Karpas-422 (cell line): ENCODE measurements at regions not wholly inside any gene's neighbourhood (a gene's known extent, or its start where the extent isn't known, plus 50 kb on each side); places are given as distances from the start of the nearest gene placed in this dataset.
"Not testable (repeated sequence)": the region's sequence is repeated elsewhere in the genome, so short reads cannot be mapped to it uniquely, and the experiment has no call there.

Experiments used
- DNase-seq: peaks from one replicate; pipeline ENCODE4 v3.0.0-alpha.2; 2015
- H2AFZ ChIP-seq: fragments of 200-600 bp; sonication (generic); 2 replicates; pipeline ENCODE4 v1.6.1; 2014; ENCODE audit warnings: antibody characterized with exemption, low read length, mixed read lengths
- H3K27ac ChIP-seq: fragments of 200-600 bp; sonication (generic); 2 replicates; pipeline ENCODE4 v1.5.1; 2014; ENCODE audit warnings: mild to moderate bottlenecking, low read length, moderate library complexity
- H3K27me3 ChIP-seq: fragments of 200-600 bp; sonication (generic); 2 replicates; pipeline ENCODE4 v1.6.1; 2014; ENCODE audit warnings: low read length, mixed read lengths
- H3K36me3 ChIP-seq: fragments of 200-600 bp; sonication (generic); 2 replicates; pipeline ENCODE4 v1.6.1; 2014; ENCODE audit warnings: low read length, mixed read lengths; ENCODE audit not compliant: insufficient read depth
- H3K4me1 ChIP-seq: fragments of 200-600 bp; sonication (generic); 2 replicates; pipeline ENCODE4 v1.6.1; 2014; ENCODE audit warnings: mild to moderate bottlenecking, low read length, mixed read lengths
- H3K4me2 ChIP-seq: fragments of 200-600 bp; sonication (generic); 2 replicates; pipeline ENCODE4 v1.6.1; 2014; ENCODE audit warnings: low read length, low read depth, mild to moderate bottlenecking; ENCODE audit not compliant: poor library complexity, severe bottlenecking
- H3K4me3 ChIP-seq: fragments of 200-600 bp; sonication (generic); 2 replicates; pipeline ENCODE4 v1.5.1; 2014; ENCODE audit warnings: mild to moderate bottlenecking, antibody characterized with exemption, low read length, mixed read lengths
- H3K79me2 ChIP-seq: fragments of 200-600 bp; sonication (generic); 2 replicates; pipeline ENCODE4 v1.6.1; 2014; ENCODE audit warnings: mild to moderate bottlenecking, low read length, mixed read lengths
- H3K9ac ChIP-seq: fragments of 200-600 bp; sonication (generic); 2 replicates; pipeline ENCODE4 v1.6.0; 2014; ENCODE audit warnings: low read length
- H3K9me2 ChIP-seq: fragments of 200-600 bp; sonication (generic), shearing (Covaris generic); replicated peaks from 2 replicates; pipeline ENCODE4 v1.6.0; 2014; ENCODE audit warnings: mild to moderate bottlenecking, low read length, moderate library complexity; ENCODE audit not compliant: insufficient read depth
- H3K9me3 ChIP-seq: fragments of 300-700, 200-600 bp; sonication (generic); 2 replicates; pipeline ENCODE4 v1.6.1; 2014; ENCODE audit warnings: low read length, mixed read lengths
- H4K20me1 ChIP-seq: fragments of 200-600 bp; sonication (generic); 2 replicates; pipeline ENCODE4 v1.6.1; 2014; ENCODE audit warnings: mild to moderate bottlenecking, antibody characterized with exemption, low read length, low read depth; ENCODE audit not compliant: insufficient read depth

GRCh38 chr11:23212807-23213206, 352.5 kb upstream of the CCDC179 start:
- no peak overlapping the region for H3K9ac ChIP-seq
- peaks cover 21% of the 10 kb centered on the region for H3K9me3 ChIP-seq
- H3K9me2 ChIP-seq, result no peaks in the 10 kb centered on the region
- H3K79me2 ChIP-seq, result no peaks in the 10 kb centered on the region
- H2AFZ ChIP-seq, result no peak overlapping the region
- no peaks in the 10 kb centered on the region for H3K4me1 ChIP-seq
- no peaks in the 10 kb centered on the region for H3K36me3 ChIP-seq
- DNase-seq, result no peak
- no peaks in the 10 kb centered on the region for H3K27me3 ChIP-seq
- H4K20me1 ChIP-seq, result no peaks in the 10 kb centered on the region
- no peak overlapping the region for H3K4me2 ChIP-seq
- H3K27ac ChIP-seq, result no peak overlapping the region
- no peak overlapping the region for H3K4me3 ChIP-seq

GRCh38 chr11:23217072-23217471, 356.8 kb upstream of the CCDC179 start:
- no peaks in the 10 kb centered on the region for H3K79me2 ChIP-seq
- H3K9me2 ChIP-seq, result no peaks in the 10 kb centered on the region
- H4K20me1 ChIP-seq, result no peaks in the 10 kb centered on the region
- no peaks in the 10 kb centered on the region for H3K27me3 ChIP-seq
- H3K9ac ChIP-seq, result no peak overlapping the region
- no peaks in the 10 kb centered on the region for H3K4me1 ChIP-seq
- H3K36me3 ChIP-seq, result no peaks in the 10 kb centered on the region
- DNase-seq, result no peak
- no peak overlapping the region for H2AFZ ChIP-seq
- no peak overlapping the region for H3K4me3 ChIP-seq
- H3K27ac ChIP-seq, result no peak overlapping the region
- H3K4me2 ChIP-seq, result no peak overlapping the region
- peaks cover 5% of the 10 kb centered on the region for H3K9me3 ChIP-seq

DNA sequence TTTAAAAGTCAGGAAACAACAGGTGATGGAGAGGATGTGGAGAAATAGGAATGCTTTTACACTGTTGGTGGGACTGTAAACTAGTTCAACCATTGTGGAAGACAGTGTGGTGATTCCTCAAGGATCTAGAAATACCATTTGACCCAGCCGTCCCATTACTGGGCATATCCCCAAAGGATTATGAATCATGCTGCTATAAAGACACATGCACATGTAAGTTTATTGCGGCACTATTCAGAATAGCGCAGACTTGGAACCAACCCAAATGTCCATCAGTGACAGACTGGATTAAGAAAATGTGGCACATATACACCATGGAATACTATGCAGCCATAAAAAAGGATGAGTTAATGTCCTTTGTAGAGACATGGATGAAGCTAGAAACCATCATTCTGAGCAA, 359.8 kb upstream of the CCDC179 start:
- H3K27ac ChIP-seq, H3K4me1 ChIP-seq, H3K27me3 ChIP-seq, H3K79me2 ChIP-seq, H3K9me2 ChIP-seq, H3K36me3 ChIP-seq, H3K9ac ChIP-seq, H4K20me1 ChIP-seq, H3K4me3 ChIP-seq, H2AFZ ChIP-seq, H3K9me3 ChIP-seq, H3K4me2 ChIP-seq, DNase-seq: not testable (repeated sequence)

- H3K36me3 ChIP-seq, result no peaks in the 10 kb centered on the region
- no peak overlapping the region for H3K4me2 ChIP-seq
- peaks cover 7% of the 10 kb centered on the region for H3K9me3 ChIP-seq
- H3K27ac ChIP-seq, result no peak overlapping the region
- no peaks in the 10 kb centered on the region for H3K27me3 ChIP-seq
- H2AFZ ChIP-seq, result no peak overlapping the region
- no peak for DNase-seq
- H3K9ac ChIP-seq, result no peak overlapping the region
- no peaks in the 10 kb centered on the region for H3K79me2 ChIP-seq
- no peak overlapping the region for H3K4me3 ChIP-seq
- H3K9me2 ChIP-seq, result no peaks in the 10 kb centered on the region
- H3K4me1 ChIP-seq, result no peaks in the 10 kb centered on the region
- no peaks in the 10 kb centered on the region for H4K20me1 ChIP-seq
These were observed 361.1 kb upstream of the CCDC179 start for GRCh38 chr11:23221366-23221765.

DNA sequence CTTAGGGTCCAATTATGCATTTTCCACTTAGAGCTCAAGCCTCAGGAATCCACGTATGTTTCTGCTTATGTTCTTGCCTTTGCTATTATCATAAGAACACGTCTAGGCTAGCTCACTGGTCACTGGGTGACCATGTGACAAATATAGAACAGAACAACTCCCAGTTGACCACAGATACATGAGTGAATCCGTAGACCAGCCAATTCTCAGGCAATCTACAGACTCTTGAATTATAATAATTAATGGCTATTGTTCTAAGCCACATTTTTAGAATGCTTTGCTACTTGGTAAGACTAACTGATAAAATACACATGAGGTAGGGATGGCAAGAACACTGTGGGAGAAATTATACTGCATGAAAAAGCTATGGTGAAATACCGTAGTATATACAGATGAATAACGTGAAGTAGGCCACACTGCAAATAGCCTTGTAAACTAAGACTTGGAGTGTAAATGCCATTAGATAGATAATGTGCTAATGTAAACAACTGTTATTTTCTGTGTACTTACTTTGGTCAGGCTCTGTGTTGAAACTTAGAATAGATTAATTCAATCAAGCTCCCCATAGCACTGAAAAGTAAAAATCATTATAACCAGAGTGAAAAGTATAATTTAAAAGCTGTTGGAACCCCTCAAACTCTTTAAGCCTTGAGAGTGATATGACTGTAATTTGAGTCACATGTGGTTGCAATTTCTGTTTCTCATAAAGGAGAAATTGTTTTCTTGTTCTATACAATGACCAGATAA, 366.2 kb upstream of the CCDC179 start:
- Histone ChIP-seq H3K36me3 (no peaks in the 10 kb centered on the region), H3K4me1 (no peaks in the 10 kb centered on the region), H4K20me1 (no peaks in the 10 kb centered on the region), H3K4me2 (no peak overlapping the region), H3K9me2 (no peaks in the 10 kb centered on the region), H3K79me2 (no peaks in the 10 kb centered on the region), H3K9ac (no peak overlapping the region), H2AFZ (no peak overlapping the region), H3K9me3 (peaks cover 22% of the 10 kb centered on the region), H3K27me3 (no peaks in the 10 kb centered on the region), H3K4me3 (no peak overlapping the region), H3K27ac (no peak overlapping the region)
- DNase-seq, result no peak

DNA sequence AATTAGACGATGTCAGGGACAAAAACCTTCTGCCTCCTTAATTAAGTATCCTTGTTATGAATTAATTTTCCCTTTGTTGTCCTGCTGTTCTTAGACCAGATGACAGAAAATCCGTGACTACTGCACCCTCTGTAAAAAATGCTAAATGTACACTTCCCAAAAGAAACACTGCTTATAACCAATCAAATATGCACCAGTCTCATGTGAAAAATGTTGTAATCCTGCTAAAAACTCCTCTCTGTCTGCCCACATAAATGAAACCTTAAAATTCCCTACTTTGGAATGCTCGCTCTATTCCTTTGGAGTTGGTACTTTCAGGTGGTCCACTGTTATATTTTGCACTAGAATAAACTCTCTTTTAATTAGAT, 366.8 kb upstream of the CCDC179 start:
- Histone ChIP-seq H3K4me3 (no peak overlapping the region), H3K36me3 (no peaks in the 10 kb centered on the region), H3K27me3 (no peaks in the 10 kb centered on the region), H3K9me3 (peaks cover 22% of the 10 kb centered on the region), H2AFZ (no peak overlapping the region), H3K4me2 (no peak overlapping the region), H3K9me2 (no peaks in the 10 kb centered on the region), H4K20me1 (no peaks in the 10 kb centered on the region), H3K27ac (no peak overlapping the region), H3K79me2 (no peaks in the 10 kb centered on the region), H3K9ac (no peak overlapping the region), H3K4me1 (no peaks in the 10 kb centered on the region)
- DNase-seq, result no peak

DNA sequence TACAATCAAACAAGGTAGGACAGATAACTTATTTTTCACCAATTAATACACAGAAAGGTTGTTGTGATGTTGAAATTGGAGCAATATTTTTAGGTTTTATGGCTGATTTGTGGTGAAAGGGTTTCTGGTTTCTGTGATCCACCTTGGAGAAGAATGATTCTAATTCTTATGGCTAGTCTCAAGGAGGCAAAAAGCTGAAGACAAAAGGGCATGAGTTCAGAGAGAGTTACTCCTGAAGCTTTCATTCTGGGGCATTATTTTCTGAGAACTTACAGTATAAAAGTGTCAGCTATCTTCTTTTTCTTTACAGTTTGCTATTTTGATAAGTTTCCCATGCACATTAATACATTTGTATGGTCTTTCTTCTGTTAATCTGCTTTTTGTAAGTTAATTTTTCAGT, 372.4 kb upstream of the CCDC179 start:
- H3K9ac ChIP-seq, result no peak overlapping the region
- H3K4me3 ChIP-seq, result no peak overlapping the region
- no peak overlapping the region for H2AFZ ChIP-seq
- no peaks in the 10 kb centered on the region for H3K36me3 ChIP-seq
- H4K20me1 ChIP-seq, result no peaks in the 10 kb centered on the region
- no peaks in the 10 kb centered on the region for H3K27me3 ChIP-seq
- no peaks in the 10 kb centered on the region for H3K4me1 ChIP-seq
- H3K79me2 ChIP-seq, result no peaks in the 10 kb centered on the region
- DNase-seq, result no peak
- H3K27ac ChIP-seq, result no peak overlapping the region
- H3K9me3 ChIP-seq, result peaks cover 22% of the 10 kb centered on the region
- H3K9me2 ChIP-seq, result no peaks in the 10 kb centered on the region
- no peak overlapping the region for H3K4me2 ChIP-seq

- Histone ChIP-seq H3K79me2 (no peaks in the 10 kb centered on the region), H3K27ac (no peak overlapping the region), H2AFZ (no peak overlapping the region), H3K4me2 (no peak overlapping the region), H3K4me3 (no peak overlapping the region), H4K20me1 (no peaks in the 10 kb centered on the region), H3K36me3 (no peaks in the 10 kb centered on the region), H3K9me2 (no peaks in the 10 kb centered on the region), H3K9ac (no peak overlapping the region), H3K9me3 (peaks cover 21% of the 10 kb centered on the region), H3K4me1 (no peaks in the 10 kb centered on the region), H3K27me3 (no peaks in the 10 kb centered on the region)
- DNase-seq, result no peak
These were observed 372.8 kb upstream of the CCDC179 start for GRCh38 chr11:23233075-23233474.
